GM12873 (cell line): ENCODE measurements at regions not wholly inside any gene's neighbourhood (a gene's known extent, or its start where the extent isn't known, plus 50 kb on each side); places are given as distances from the start of the nearest gene placed in this dataset.

Experiments
- CTCF ChIP-seq: IDR thresholded peaks from 2 replicates; pipeline ENCODE4 v1.5.1; 2012; ENCODE audit warnings: low read depth, mild to moderate bottlenecking, moderate library complexity, low read length, control low read depth; ENCODE audit not compliant: insufficient read depth; ENCODE audit errors: missing control alignments

- no peak for TF ChIP-seq CTCF
These were observed 140.9 kb upstream of the CHORDC1 start for GRCh38 chr11:90363739-90364138.

GRCh38 chr11:90355200-90355599 is 132.4 kb upstream of the CHORDC1 start:
- TF ChIP-seq CTCF, result no peak

DNA sequence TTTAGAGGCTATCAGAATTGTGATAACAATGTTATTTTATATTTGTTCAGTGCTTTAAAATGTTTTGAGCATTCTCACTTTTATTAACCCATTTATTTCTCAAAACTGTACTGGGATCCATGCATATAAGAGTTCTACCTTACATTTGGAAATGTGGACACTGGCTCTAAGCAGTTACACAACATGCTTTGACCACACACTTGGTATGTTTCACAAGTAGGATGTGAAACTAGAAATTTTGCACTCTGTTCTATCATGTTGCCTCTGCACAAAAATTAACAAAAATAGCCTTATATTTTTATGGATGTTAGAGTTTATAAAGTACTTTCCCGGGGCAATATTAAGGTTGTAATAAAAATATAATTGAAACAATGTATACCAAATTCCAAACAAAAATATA is 126.9 kb upstream of the CHORDC1 start:
- no peak for TF ChIP-seq CTCF

- no peak for TF ChIP-seq CTCF
These were observed 121.7 kb upstream of the CHORDC1 start for GRCh38 chr11:90344546-90344945.

GRCh38 chr11:90343673-90344072 is 120.8 kb upstream of the CHORDC1 start:
- TF ChIP-seq CTCF, result no peak

DNA sequence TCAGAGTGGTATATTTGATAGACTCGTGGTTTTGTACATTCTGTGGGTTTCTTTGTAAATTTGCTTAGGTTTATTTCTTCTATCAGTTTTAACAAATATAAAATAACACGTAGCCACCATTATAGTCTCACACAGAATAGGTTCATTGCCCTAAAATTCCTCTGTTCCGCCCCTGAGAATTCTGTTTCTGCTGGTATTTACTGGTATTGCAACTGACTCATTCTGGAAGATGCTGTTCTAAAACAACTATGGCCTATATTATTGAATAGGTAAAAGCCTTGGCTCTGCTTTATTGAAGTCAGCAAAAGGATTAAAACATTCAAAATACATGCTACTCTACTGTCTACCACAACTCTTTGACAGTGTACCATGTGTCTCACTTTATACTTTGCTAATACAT is 119.1 kb upstream of the CHORDC1 start:
- TF ChIP-seq CTCF, result no peak

GRCh38 chr11:90332415-90332814 is 109.6 kb upstream of the CHORDC1 start:
- no peak for TF ChIP-seq CTCF
